GM19467 (cell line): ENCODE measurements at regions not wholly inside any gene's neighbourhood (a gene's known extent, or its start where the extent isn't known, plus 50 kb on each side); places are given as distances from the start of the nearest gene placed in this dataset.
"Not testable (repeated sequence)": the region's sequence is repeated elsewhere in the genome, so short reads cannot be mapped to it uniquely, and the experiment has no call there.

Source experiments
- ATAC-seq: cut with Tn5 transposase; IDR thresholded peaks from one replicate; pipeline ENCODE4 v1.9.1; 2021; ENCODE audit warnings: mild to moderate bottlenecking, moderate library complexity; ENCODE audit not compliant: unreplicated experiment

DNA sequence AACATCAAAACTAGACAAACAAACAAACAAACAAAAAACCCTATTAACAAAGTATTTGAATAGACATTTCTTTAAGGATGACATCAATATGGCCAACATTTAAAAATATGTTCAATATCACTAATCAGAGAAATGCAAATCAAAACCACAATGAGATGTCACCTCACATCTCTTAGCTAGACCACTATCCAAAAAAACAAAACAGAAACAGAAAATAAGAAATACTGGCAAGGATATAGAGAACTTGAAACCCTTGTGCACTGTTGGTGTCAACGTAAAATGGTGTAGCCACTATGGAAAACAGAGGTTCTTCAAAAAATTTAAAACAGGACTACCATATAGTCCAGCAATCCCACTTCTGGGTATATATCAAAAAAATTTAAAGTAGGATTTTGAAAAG lies 308.2 kb downstream of the SPATA31A1 start:
- ATAC-seq, result peak; percentile 81

DNA sequence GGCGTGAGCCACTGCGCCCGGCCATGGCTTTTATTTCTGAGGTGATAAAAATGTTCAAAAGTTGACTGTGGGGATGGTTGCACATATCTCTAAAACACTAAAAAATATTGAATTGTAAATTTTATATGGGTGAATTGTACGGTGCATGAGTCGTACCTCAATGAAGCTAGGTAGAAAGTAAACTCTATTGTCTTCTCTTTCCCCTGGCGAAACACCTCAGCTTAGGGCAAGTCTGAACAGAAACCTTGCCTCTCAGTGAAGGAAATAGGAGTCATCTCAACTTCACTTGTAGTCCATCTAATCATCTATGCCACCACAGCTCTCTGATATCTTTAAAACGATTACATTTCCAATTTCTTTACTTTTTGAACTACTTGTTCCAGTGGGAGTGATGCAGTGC lies 309.6 kb downstream of the SPATA31A1 start:
- ATAC-seq, result not testable (repeated sequence)

DNA sequence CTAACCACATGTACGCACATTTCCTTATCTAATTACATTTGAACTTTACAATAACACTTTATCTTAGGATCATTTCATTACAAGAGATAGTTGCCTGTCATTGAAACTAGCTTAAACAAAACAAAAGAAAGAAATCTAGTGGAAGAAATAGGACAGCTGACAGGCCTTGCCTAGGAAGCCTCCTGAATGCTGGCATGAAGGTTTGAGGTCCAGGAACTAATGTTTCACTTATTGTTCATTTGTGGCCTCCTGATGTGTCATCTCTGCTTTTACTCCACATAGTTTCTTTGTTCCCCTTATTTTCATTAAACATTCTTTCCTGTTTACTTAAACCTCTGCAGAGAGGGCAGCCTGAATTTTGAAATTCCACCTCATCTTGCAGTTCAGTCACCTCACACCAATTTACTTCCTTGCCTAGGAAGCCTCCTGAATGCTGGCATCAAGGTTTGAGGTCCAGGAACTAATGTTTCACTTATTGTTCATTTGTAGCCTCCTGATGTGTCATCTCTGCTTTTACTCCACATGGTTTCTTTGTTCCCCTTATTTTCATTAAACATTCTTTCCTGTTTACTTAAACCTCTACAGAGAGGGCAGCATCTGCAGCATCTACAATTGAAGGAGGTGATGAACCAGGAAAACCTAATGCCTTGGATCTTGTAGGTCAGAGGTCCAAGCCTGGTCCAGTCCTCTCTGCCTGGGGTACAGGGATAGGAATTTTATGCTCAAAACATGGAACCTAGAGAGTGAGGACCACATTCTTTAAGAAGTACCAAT lies 319.2 kb downstream of the SPATA31A1 start:
- not testable (repeated sequence) for ATAC-seq

DNA sequence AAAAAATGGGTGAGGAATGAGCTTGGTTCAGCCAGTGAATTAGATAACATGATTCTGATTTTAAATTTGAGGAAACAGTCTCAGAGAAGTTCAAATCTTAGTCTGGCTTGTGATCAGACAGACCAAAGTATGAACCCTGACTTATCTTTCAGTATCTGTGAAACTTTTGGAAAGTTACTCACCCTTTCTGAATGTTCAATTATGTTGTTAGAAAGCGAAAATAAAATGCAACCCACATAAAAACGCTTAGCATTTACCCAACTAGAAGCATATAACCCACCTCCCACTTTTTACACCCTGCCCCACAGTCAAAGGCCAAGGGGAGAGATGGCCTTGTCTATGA lies 319.7 kb downstream of the SPATA31A1 start:
- ATAC-seq, result not testable (repeated sequence)

DNA sequence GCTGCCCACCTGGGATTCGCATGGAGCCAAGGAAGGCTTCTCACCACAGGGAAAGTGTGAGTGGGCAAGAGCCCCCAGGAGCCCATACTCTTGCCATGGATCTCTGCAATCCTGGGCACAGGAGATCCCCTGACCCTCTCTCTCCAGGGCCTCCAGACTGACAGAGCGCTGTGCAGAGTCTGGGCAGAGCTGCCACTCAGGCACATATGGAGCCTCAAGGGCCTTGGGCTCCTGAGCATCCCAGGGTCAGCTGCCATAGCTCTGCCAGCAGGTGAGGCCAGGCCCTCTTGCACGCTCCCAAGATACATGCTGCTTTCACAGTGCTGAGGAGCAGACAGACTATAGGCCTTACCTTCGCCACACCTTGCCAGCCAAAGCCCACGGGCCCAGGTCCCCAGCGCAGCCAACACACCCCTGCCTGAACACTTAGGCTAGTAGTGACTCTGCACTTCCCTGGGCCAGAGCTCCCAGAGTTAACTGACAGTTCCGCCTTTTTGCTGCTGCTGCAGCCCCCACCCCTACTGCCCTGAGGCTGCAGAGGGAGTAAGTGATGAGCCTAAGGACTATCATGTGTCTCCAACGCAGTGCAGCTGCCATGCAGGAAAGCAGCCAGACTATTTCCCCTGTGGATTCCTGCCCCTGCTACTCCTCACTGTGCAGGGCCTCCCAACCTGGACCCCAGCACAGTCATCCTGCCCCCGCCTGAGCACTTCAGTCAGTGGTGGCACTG lies 323.2 kb downstream of the SPATA31A1 start:
- ATAC-seq, result not testable (repeated sequence)

DNA sequence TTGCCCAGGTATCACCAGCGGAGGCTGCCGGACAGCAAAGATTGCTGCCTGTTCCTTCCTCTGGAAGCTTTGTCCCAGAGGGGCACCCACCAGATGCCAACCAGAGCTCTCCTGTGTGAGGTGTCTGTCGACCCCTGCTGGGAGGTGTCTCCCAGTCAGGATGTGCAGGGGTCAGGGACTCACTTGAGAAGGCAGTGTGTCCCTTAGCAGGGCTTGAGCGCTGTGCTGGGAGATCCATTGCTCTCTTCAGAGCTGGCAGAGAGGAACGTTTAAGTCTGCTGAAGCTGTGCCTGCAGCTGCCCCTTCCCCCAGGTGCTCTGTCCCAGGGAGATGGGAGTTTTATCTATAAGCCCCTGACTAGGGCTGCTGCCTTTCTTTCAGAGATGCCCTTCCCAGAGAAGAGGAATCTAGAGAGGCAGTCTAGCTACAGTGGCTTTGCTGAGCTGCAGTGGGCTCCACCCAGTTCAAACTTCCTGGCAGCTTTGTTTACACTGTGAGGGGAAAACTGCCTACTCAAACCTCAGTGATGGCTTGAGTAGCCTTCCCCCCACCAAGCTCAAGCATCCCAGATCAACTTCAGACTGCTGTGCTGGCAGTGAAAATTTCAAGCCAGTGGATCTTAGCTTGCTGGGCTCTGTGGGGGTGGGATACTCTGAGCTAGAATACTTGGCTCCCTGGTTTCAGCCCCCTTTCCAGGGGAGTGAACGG lies 325.4 kb downstream of the SPATA31A1 start:
- not testable (repeated sequence) for ATAC-seq

DNA sequence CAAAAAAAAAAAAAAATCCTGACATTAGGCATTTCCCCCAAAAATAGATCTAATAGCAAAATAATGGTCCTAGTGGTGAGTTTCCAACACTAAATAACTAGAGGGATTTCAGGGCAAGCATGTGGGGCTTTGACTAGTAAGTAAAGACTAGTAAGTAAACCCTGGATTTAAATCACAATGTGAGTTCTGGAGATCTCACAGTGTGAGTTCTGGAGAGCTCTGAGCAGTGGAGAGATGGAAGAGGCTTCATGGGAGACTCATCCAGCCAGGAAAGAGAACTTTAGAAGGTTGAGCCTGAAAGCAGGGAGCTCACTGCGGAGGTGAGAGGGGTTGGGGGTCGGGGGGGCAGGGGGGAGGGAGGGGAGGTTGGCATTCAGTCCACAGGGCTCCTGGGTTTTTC lies 373.4 kb downstream of the SPATA31A1 start:
- ATAC-seq, result not testable (repeated sequence)

DNA sequence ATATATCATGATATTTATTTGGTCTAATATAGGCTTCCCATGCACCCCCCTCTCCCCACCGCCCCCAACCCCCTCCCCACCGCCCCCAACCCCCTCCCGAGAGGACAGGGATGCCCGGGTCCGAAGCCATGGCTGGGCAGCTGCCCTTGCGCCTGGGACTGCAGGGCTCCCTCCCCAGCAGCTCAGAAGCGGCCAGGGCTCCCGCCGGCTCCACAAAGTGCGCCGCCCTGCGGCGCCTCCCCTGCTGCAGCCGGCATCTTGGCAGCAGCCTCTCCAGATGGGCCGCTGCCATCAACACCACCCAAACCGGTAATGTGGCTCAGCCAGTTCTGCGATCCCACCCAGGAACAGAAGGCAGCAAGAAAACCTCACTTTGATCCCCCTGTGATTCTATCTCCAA lies 389.4 kb downstream of the SPATA31A1 start:
- ATAC-seq, result not testable (repeated sequence)

DNA sequence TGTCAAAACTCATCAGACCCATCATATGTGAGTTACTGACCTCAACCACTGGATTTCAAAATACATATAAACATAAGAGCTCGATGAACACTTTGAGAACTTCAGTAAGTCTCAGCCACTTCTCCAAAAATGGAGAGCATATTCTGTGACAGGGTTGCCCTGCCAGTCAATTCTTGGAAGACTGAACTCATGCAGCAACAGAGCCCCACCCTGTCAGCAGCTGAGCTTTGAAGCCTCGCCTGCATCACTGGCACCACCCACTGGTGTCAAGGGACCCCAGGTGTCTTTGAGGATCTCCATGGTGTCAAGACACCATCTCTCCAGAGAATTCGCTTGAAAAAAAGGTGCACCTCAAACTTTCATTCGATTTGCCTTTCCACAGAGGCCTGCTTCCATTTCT lies 420.1 kb downstream of the SPATA31A1 start:
- not testable (repeated sequence) for ATAC-seq

DNA sequence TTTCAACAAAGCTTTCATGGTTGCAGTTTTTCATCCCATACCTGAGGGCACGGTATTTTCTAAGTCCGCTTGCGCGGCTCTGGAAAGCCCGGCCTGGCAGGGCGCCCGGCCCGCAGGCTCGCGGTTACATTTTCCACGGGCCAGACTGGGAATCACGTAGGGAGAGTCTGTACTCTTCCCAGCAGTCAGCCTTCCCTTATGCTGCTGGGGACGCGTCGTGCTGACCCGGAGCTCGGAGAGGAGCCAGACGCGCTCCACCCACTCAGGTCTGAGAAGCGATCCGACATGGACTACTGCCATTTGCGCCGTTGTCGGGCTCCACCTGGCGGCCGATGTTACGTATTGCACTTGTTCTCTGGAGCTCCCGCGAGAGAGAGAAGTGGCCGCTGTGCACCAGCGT lies 435.9 kb downstream of the SPATA31A1 start:
- peak; percentile 100 for ATAC-seq

DNA sequence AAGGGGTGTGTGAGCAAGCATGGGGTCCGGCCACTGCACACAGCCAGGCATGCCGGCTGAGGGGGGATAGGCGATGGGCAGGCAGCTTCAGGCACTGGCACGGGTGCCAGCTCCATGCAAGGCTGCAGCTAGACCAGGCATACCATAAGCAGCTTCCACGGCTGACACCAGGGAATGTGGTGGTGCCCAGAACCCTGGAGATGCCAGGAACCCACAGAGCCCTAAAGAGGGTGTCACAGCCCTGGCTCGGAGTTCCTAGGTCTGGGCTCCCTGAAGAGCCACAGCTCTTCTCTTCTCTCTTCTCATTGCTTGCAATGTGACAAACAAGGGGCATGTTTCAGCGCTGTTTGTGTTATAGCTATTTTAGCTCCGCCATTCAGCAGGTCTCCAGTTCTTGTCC lies 442.5 kb downstream of the SPATA31A1 start:
- not testable (repeated sequence) for ATAC-seq

DNA sequence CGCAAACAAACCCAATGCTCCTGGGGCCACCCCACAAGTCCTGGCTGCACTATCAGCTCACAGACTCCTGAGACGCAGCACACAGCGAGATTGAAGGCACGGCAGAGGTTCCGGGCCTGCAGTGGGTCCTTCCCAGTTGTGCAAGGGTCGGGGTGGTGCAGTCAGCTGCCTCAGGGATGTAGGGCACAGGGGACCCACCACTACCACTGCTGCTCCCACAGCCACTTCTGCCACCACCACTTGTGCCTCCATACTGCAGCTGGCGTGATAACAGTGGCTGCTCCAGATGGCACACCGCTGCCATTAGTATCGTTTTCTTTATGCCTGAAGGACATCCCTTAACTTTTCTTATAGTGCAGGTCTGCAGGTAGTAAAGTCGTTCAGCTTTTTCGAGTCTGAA lies 443.8 kb downstream of the SPATA31A1 start:
- not testable (repeated sequence) for ATAC-seq

DNA sequence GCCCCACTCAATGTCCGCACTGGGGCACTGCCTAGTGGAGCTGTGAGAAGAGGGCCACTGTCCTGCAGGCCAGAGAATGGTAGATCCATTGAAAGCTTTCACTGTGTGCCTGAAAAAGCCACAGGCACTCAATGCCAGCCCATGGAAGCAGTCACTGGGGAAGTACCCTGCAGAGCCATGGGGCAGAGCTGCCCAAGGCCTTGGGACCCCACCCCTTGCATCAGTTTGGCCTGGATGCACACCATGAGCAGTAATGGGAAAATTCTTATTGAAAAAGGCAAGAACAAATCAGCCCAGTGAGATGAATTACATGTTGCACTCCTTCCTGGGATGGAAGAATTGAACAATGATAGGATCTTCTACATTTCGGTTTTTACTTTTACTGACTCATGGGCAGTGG lies 447.1 kb downstream of the SPATA31A1 start:
- not testable (repeated sequence) for ATAC-seq

DNA sequence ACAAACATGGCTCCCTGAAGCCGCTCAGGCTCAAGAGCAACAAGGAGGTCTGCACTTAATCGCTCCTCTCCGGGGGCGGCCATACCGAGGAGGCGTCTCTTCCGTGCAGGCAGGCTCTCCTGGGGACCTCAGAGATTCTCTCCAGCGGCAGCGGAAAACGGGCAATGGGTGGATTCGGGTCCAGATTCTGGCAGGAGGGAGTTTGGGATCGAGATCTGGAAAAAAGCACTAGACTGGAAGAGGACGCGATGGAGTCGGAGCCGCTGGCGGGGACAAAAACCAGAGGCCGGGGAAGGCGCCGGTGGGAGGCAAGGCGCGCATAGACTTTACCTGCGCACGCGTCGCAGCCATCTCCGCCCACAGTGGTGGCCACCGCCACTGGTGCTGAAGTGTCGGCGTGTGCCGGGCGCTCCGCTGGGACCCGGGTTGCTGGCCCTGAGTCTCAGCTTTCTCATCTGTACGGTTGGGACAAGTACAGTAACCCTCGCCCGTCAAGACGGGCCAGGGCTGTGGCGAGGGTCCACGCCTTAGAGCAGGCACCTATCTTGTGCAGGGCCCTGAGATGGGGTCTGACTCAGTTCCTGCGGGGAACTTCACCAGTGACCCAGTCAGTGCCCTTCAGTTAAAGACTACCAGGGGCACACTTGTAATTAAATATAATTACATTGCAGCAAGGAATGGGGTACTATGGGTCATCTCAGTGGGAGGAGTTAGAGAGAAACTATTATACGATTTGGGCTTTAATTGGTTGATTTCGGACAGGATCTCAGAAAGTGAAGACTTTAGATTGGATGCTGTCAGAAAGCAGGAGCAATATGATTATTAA lies 454.1 kb downstream of the SPATA31A1 start:
- peak; percentile 86 for ATAC-seq

DNA sequence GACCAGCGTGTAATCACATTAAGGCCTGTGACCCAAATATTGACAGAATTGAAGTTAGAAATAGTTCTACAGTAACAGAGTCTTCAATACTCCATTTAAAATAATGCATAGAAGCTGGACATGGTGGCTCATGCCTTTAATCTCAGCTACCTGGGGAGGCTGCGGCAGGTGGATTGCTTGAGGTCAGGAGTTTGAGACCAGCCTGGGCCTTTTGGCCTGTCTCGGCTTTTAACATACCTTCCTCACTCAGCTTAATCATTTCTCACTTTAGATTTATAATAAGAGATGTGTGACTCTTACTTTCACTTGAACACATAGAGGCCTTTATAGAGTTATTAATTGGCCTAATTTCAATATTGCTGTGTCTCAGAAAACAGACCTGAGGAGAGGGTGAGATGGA lies 454.9 kb downstream of the SPATA31A1 start:
- not testable (repeated sequence) for ATAC-seq

DNA sequence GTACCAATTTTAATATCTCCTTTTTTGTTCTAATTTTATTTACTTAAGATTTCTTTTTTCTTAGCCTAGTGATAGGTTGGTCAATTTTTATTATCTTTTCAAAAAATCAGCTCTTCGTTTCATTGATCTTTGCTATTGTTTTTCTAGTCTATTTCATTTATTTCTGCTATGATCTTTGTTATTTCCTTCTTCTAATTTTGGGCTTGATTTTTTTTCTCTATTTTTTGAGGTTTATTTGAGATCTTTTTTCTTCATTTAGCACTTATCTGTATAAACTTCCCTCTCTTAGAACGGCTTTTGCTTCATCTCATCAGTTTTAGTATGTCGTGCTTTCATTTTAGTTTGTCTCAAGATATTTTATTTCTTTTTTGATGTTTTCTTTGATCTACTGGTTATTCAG lies 456.1 kb downstream of the SPATA31A1 start:
- not testable (repeated sequence) for ATAC-seq

DNA sequence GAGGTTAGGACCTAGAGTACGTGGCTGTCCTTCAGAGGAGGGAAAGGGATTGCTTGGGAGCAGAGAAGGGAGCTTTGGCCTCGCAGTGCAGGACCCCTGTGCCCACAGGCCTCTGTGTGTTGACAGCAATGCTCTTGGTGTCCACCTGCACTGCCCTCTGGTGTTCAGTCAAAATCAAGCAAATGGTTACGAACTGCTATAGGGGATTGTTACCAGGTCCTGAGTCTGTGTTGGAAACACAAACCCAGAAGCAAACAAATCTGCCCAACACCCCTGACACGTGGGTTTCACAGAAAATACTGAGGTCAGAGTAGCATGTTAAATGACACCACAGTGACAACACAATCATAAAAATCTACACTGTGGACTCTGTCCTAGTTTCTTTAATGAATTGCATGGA lies 473.0 kb downstream of the SPATA31A1 start:
- not testable (repeated sequence) for ATAC-seq
